Hindlimb muscle (tissue), 1 donor: ENCODE measurements at regions not wholly inside any gene's neighbourhood (a gene's known extent, or its start where the extent isn't known, plus 50 kb on each side); places are given as distances from the start of the nearest gene placed in this dataset.

ENCODE experiments used
- DNase-seq: peaks from one replicate; pipeline ENCODE4 v3.0.0-alpha.2; 2013

- no peak for DNase-seq
Measured at GRCh38 chr14:104486222-104486923, 93.2 kb upstream of the C14orf180 start.

DNA sequence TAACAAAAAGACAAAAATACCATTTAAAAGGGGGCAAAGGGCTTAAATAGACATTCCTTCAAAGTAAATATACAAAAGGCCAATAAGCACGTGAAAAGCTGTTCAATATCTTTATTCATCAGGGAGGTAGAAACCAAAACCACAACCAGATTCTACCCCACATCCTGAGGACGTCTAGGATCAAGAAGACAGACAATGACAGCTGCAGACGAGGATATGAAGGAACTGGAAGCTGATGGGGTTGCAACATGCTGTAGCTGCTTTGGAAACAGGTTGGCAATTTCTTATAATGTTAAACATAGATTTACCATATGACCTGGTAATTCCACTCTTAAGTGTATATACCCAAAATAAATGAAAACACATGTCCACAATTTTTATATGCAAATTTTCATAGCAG is 85.1 kb upstream of the C14orf180 start:
- no peak for DNase-seq

DNA sequence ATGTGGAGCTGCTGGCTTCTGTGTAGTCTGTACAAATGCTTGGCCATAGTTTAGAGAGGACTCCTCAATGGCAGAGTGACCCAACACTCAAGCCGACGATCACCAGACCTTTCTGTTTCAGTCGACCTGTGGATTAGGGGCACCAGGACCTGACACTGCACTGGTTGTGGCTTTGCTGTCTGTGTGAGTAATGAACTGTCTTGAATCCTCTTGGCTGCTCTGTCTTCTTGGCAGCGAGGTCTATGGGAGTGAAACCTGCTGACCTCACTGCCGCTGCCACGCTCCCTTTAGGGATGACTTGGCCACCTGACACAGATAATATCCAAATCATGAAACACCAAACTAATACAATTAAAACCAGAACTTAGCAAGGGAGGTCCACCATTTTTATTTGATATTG is 83.5 kb upstream of the C14orf180 start:
- DNase-seq: no peak

- DNase-seq: no peak
Measured at GRCh38 chr14:104499784-104500760, 79.5 kb upstream of the C14orf180 start.

DNA sequence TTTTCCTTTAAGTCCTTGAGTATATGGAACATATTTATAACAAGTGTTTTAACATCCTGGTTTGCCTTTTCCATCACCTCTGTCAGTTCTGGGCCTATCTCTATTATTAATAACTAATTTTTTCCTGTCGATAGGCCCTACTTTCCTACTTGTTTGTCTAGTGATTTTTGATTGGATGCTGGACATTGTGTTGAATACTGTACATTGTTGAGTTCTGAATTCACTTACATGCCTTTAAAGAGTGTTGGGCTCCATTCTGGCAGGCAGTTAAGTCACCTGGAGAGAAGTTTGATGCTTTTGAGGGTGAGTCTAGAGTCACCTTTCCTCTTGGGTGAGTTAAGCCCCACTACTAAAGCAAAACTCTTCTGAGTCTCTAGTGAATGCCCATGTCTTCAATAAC is 77.5 kb upstream of the C14orf180 start:
- DNase-seq: no peak

DNA sequence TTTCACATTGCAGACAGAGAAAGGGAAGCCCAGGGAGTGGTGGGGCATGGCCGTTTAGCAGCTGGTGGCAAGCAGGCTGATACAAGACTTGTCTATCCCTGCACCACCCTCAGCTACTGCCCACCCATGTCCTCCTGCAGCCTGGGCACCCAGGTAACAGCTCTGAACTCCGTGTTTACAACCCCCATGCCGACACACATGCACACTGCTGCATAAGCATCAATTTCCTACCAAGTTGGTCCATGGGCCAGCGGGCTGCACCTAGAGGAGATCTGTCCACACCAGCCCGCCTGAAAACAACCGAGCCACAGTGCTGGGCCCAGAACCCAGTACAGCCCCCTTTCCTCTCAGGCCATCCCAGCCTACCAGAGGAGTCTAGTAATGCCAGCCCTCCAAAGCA is 75.9 kb upstream of the C14orf180 start:
- no peak for DNase-seq

GRCh38 chr14:104504172-104504735 is 75.3 kb upstream of the C14orf180 start:
- no peak for DNase-seq

DNA sequence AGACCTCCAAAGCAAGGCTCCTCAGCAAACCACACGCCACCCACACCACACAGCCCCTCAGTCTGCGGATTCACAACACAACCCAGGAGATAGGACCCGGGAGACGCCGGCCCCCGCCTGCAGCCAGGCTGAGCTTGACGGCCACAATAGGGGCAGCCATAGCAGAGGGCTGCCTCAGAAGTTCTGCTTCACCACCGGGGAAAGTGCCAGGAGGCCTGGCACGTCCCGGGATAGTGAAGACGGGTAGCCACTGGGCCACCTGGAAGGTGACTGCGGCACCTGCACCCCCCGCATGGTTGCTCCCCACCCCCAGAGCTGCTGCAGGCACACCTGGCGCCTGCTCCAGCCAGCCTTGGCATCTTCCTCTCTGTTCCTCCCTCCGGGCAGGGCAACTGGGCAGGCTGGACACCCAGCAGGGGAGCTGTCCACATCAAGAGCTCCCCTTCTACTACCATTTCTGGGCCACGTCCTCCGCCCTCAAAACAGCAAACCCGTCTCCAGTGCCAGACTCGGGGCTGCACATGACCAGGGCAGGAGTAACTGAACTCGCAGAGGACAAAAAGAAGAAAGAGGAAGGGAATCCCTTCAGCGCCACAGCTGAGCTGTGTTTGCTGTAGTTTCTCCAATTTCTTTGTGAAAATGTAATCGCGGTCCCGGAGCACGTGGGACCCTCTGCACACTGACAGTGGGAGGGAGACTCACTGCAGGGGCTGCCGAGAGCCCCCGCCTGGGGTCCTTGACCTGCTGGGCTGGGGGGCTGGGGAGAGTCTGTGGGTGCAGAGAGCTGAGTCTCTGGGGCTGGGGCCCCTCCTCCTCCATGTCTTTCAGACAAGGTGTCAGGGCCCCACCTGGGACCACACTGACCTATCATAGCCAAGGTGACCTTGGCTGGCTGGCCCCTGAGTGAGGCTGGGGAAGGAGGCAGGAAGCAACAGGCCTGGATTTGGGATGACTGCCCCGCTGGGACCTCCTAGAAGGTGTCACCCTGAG is 74.2 kb upstream of the C14orf180 start:
- DNase-seq: no peak

- DNase-seq: no peak
Measured at GRCh38 chr14:104506461-104507253, 72.9 kb upstream of the C14orf180 start.

GRCh38 chr14:104507443-104507842 is 72.1 kb upstream of the C14orf180 start:
- no peak for DNase-seq

DNA sequence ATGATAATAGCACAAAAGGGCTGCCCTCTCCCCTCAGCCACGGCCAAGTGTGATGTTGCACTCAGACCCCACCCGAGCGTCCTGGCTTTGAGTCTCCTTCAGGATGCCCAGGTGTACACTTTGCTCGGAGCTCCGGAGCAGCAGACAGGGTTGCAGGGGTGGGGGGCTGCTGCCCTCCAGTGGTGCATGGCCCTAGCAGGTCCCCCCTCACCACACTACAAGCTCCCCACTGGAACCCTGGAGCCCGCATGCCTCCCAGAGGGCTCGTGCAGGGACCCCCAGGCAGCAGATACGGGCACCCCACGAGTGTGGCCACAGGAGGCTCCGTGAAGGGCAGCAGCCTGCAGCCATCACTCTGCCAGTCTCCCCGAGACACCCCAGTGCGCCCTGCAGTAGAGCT is 69.9 kb upstream of the C14orf180 start:
- no peak for DNase-seq

DNA sequence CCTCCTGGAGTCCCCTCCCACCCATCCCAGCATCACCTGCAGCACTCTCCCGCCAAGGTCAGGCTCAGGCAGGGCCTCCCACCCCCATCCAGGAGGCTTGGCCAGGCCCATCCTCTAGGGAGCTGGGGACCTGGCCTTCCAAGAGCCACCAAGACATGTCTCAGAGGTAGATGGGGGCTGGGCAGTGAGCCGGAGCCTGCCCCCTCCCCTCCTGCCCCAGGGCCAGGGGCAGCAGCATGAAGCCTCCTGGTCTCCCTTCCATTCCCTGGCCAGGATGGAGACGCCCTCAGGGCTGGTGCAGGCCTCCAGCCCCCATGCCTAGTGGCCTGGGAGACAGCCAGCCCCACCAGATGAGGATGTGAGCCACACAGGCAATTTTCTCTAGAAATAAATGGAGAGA is 69.3 kb upstream of the C14orf180 start:
- DNase-seq: no peak

DNA sequence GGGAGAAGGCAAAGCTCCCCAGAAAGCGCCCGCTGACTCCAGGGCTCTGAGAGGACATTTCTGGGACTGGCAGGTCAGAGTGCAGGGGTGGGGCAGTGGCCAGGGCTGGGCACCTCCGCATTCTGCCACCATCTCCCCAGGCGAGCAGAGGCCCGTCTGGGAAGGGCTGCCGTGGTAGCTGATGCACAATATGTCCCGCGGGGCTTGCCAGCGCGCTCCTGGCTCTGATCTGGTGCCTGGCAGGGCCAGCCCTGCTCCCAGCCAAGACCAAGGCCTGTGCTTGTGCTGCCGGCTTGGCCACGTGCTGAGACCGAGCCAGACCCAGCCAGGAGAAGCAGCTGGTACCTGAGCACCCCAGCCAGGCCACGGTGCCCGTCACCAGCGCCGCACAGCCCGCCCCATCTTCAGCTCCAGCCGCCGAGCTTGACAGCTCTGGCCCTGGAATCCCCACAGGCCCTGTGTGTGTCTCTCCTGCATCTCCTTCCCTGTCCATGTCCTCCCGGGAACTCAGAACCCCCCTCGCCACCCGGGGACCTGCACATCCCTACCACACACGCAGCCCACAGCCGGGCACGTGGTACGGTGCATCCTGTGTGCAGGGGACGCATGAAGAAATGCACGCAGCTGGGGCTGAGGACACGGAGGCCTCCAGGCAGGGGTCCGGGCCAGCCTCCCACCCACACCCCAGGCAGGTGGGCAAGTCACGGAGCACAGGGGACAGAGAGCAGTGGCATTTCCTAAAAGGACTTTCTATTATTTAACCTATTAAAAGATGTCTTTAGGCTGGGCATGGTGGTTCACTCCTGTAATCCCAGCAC is 68.6 kb upstream of the C14orf180 start:
- no peak for DNase-seq

- no peak for DNase-seq
Measured at GRCh38 chr14:104512061-104512460, 67.5 kb upstream of the C14orf180 start.

- DNase-seq: no peak
Measured at GRCh38 chr14:104512771-104513640, 66.6 kb upstream of the C14orf180 start.

- DNase-seq: no peak
Measured at GRCh38 chr14:104513641-104514046, 65.9 kb upstream of the C14orf180 start.

DNA sequence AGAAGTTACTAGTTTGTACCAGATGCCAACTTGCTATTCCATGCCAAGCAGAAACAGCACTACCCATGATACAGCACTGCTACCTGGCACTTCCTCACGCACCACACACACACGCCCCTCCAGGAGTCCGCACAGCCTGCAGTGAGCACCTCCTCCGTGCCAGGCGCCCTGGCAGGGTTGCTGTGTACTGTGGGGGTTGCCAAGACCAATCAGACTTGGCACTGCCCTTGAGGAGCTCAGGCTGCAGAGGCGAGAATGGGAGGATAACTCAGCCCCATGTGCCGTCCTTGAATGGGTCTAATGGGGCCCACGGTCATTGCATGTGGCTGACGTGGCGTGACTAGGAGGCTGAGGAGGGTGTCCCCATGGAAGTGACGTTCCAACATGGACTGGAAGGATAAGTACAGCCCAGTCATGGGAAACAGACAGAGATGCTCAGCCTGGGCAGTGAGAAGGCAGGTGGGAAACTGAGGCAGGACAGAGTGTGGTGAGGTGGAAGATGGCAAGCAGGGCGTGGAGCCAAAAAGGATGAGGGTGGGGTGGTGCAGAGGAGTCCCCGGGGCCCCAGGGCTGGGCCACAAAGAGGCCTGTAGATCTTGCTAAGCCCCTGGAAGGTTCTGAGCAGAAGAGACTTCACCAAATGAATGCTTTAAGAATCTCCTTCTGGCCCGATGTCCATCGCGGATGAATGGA is 65.3 kb upstream of the C14orf180 start:
- no peak for DNase-seq

DNA sequence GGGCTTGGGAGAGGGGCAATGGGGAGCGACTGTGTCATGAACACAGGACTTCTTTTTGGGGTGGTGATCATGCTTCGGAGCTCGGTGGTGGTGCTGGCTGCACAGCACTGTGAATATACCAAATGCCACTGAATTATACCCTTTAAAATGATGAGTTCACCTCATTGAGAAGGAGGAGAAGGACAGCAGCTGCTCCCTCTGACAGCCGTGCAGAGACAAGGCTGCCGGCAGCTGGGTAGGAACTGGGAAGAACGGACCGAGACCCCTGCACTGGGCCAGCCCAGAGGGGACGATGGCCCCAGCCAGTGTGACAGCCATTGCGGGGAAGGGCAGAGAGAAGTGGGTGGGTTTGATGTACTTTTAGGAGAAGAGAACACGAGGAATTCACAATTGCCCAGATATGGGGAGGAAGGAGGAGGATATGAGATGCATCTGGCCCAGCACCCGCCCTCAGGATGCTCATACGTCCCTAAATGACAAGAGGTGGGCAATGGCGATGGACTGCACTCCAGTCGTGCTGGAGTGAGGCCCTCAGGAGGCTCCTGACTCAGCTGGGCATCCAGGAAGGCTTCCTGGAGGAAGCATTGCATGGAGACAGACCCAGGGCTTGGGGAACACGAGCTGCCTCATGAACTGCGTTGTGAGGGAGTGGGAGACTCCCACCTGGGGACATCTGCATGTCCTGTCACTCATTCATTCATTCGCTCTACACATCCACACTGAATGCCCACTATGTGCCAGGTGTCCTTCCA is 64.3 kb upstream of the C14orf180 start:
- DNase-seq: no peak
